ENCODE measurements at regions not wholly inside any gene's neighbourhood (a gene's known extent, or its start where the extent isn't known, plus 50 kb on each side); places are given as distances from the start of the nearest gene placed in this dataset.
"Not testable (repeated sequence)": the region's sequence is repeated elsewhere in the genome, so short reads cannot be mapped to it uniquely, and the experiment has no call there.

DNA sequence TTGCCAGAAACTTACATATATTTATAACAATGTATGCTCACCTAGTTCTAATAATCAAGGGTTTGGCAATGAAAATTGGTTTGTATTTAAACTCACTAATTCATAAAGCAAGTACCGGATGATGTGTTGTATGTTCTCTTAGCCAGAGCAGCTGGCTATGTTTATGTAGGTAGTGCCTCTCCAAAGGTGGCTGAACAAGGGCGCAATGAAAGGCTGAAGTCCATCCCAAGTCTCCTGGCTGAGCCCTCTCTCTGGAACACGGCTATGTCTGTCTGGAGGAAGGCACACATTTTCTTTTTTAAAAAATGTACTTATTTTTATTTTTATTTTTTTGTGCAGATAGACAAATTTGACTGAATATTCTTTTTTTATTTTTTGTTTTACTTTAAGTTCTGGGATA lies 141.2 kb upstream of the DAB2 start:
- no peak for DNase-seq
- ATAC-seq: peak; percentile 58
- intact Hi-C loops (cut with DNase I, micrococcal nuclease): no loop called here

DNA sequence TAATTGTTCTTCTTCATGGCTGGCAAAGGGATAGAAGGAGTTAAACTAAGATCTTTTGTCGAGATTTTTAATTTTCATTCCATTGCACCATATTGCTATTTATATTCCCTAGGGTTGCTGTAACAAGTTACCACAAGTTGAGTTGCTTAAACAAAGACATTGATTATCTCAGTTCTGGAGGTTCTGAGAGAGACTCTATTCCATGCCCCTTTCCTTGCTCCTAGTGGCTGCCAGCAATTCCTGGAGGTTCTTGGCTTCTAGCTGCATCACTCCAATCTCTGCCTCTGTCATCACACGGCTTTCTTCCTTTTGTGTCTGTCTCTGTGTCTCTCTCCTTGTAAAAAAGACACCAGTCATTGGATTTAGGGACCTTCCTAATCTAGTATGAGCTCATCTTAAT lies 136.6 kb upstream of the DAB2 start:
- intact Hi-C loops (cut with DNase I, micrococcal nuclease): no loop called here
- ATAC-seq: no peak
- no peak for DNase-seq

DNA sequence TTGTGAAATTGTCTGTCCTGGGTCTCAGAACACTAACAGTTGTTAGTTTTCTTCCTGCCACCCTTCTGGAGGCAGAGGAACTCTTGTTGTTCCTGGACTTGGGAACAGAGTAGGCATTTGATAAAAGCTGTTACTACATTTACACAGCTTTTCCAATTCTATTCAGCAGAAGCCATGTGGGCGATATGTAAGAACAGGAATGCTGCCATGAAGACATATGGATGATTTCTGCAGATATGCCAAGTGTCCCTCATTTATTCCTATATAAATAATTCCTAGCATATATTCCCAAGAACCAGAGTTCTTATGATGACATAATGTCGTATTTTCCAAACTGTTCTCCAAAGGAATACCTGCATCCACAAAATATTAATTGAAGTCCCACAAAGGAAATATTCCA lies 135.9 kb upstream of the DAB2 start:
- intact Hi-C loops (cut with DNase I, micrococcal nuclease): no loop called here
- DNase-seq (no peak), ATAC-seq (no peak)

DNA sequence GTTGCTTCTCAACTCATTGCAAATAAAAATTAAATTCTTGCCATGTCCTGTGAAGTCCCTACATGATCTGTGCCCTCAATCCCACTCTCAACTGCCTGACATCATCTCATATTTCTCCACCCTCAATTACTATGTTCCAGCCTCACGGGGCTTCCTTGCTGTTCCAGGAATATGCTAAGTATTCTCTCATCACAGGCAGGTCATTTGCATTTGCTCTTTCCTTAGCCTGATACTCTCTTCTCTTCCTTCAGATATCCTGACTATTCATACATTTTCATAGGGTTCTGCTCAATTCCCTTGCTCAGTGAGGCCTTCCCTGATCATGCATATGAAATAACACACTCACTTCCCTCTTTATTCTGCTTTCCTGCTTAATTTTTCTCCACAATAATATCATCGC lies 135.1 kb upstream of the DAB2 start:
- intact Hi-C loops (cut with DNase I, micrococcal nuclease): no loop called here
- ATAC-seq (no peak), DNase-seq (no peak)

DNA sequence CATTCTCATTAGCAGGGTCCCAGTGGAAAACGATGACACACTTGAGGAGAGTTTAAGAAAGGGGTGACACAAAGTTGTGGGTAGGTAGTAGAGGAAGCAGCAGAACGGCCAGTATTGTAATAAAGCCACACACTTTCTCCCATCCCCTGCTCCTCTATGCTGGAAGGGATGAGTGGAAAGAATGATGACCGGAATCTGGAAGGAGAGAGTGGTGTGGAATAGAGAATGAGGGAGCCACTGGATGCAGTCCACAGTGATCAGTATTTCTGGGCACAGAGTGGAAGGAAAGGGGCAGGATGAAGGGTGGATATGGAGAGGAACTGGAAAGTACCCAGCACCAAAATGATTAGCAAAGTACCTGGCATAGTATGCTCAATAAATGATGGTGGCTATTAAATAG lies 133.8 kb upstream of the DAB2 start:
- intact Hi-C loops (cut with DNase I, micrococcal nuclease): no loop called here
- DNase-seq (no peak), ATAC-seq (no peak)

DNA sequence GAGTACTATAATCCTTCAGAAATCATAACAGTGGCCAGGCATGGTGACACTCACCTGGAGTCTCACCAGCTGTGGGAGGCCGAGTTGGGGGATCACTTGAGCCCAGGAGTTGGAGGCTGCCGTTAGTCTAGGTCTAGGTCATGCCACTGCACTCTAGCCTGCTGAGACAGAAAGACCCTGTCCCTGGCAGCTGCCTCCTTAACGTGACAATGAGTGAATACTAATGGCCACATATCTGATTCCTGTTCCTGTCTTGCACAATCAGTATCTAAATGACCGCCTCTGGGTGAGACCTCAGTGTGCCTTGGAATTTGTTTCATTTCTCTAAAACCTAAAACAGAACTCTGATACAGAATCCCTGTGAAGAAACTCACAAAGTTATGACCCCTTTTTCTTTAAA lies 131.0 kb upstream of the DAB2 start:
- ATAC-seq (no peak), DNase-seq (no peak)
- intact Hi-C loops (cut with DNase I, micrococcal nuclease): no loop called here

DNA sequence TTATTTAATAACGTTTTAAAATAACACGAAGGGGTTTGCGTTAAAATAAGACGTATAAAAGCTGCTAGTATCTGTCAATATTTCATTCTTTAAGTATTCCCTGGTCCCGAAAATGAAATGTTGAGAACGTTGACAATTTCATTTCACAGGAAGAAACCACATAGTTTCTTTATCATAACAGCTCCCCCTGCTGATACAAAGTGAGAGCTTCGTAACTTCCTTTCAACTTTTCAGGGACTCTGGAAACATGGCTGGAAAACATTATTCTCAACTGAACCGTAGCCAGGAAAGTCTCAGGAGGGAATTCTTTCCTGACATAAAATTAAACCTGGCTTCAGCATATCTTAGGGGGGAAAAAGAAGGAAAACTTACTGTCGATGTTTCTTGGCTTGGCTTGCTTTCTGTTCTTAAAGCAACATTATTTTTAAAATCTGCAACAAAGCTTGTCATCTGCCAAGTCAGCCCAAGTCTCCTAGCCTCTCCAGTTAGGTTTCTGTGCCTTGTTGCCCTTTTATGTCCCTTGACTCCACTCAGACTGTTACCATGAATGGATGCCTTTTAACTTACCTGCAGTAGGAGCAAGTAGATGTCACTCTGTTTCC lies 122.9 kb upstream of the DAB2 start:
- intact Hi-C loops (cut with DNase I, micrococcal nuclease): loop anchor here (5.0 to 10.0 kb wide), 2 partner anchors 170 to 173 kb away; no protein-coding TSS in a partner anchor
- ATAC-seq: peak; percentile 80
- DNase-seq: no peak

DNA sequence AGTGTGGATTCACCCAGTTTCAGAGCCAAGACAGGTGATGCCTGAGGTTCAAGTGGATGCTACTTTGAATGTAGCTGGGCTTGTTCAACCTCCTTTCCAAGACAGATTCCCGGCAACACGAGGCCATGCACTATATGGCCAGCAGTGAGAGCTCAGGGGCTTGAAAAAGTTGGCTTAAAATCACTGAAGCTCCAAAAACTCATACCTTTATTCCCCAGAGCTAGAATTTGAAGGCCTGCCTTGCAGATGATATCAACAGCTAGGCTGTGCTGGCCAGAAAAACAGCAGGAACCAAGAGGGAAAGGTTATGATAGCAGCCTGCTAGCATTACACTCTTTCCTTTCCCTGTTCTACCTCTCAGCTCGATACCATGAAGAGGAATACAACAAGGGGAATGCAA lies 120.2 kb upstream of the DAB2 start:
- intact Hi-C loops (cut with DNase I, micrococcal nuclease): loop anchor here (5.0 to 10.0 kb wide), 2 partner anchors 168 to 170 kb away; no protein-coding TSS in a partner anchor
- DNase-seq: no peak
- ATAC-seq: no peak

DNA sequence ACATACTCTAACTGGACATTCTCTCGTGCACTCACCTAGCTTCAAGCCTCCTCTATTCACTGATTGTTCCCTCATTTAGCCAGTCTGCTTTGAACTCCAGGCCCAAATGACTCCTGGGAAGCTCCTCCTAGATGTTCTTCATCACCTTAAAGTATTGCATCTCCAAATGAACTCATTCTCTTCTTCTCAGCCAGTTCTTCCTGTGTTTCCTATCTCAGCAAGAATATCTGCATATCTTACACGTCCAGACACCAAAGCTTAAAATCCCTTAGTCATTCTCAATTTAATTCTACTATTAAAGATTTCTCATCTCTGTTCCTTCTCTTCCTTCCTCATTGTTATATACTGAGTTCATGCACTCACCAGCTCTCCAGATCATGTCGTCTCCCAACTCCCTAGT lies 118.6 kb upstream of the DAB2 start:
- intact Hi-C loops (cut with DNase I, micrococcal nuclease): loop anchor here in 1 of 2 donors (10.0 kb wide), 1 partner anchor 169 kb away; no protein-coding TSS in a partner anchor
- ATAC-seq (no peak), DNase-seq (no peak)

DNA sequence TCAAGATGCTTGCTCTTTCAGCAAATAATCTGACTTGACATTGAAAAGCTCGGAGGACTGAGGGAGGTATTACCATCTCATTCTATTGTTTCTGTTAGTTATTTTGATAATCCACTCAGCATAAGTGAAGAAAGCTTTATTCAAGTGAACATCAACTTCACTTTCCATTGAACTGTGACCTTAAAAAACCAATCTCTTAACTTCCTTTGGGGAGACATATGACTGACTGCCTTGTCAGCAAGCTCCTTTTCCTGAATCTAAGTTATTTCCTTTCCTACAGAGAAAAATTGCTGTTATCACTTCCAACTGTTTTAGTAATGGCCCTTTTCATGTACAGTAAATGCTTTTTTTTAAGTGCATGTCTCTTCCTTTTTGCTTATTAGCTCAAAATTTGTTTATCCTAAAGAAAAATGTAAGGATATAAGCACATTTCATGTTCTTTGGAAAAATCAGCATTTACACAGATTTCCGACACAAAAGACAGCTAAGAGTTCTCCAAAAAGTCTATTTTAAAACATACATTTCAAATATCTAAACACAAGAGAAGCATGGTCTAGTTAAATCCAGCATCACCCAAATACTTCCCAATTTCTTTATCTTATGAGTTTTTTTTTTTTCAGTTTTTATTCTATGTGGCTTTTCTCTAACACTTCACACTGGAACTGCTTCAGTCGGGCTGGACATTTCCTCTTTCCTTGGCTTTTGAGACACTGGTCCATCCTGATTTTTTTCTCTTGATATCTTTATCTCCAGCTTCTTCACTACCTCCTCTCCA lies 117.9 kb upstream of the DAB2 start:
- no peak for ATAC-seq
- intact Hi-C loops (cut with DNase I, micrococcal nuclease): loop anchor here in 1 of 2 donors (10.0 kb wide), 1 partner anchor 168 kb away; no protein-coding TSS in a partner anchor
- no peak for DNase-seq

DNA sequence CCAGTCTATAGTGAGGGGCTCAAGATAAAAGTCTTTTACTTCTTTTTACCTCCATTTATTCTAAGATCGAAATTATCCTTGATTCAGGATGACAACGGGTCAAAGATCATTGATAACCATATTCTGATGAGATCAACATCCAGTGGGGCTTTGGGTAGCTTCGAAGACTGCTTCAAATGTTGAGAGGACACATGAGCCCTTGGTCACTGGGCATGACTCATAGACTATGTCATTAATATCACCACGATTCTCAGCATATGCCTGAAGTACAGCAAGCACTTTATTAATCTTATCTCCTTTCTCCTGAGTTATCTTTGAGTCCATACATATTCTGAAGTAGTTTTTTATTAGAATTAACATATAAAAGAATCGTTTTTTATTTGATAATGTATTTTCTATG lies 117.1 kb upstream of the DAB2 start:
- DNase-seq: no peak

DNA sequence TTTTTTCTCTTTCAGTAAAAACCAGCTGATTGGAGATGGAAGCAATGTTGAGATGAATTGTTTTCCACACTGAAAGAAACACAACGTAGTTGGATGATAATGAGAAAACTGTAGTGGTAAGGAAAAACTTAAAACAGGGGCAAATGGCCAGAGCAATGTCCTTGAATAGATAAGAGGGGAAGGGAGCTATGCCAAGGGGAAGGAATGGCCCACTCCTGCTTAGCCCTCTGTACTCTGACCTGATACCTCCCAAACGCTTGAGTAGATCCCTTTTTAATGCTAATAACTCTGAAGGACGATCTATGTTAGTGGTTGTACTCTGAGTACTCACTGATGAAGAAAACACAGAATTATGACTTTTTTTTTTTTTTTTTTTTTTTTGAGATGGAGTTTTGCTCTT lies 114.7 kb upstream of the DAB2 start:
- ATAC-seq (no peak), DNase-seq (no peak)
- intact Hi-C loops (cut with DNase I, micrococcal nuclease): no loop called here

More for the DNA sequence above, 117.1 kb upstream of the DAB2 start:
- intact Hi-C loops (cut with DNase I, micrococcal nuclease): loop anchor here in 1 of 2 donors (10.0 kb wide), 1 partner anchor 167 kb away; no protein-coding TSS in a partner anchor
- ATAC-seq: no peak

DNA sequence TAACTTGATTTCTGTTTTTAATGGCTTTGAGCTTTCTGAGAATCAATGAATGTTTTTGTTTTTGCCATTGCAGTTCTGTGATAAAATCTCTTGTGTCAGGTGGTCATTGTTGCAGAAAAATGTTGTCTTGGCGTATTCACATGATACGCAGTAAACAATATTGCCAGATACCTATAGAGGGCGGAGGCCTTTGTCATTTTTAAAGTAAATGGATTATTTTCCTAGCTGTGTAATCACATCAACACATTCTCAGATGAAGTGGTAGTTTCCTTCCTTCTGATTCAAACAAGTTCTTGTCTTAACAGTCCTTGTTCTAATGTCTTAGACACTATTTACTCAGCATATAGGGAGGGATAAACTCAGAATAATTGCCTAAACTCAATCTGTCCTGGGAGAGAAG lies 109.9 kb upstream of the DAB2 start:
- intact Hi-C loops (cut with DNase I, micrococcal nuclease): no loop called here
- ATAC-seq: no peak
- no peak for DNase-seq

DNA sequence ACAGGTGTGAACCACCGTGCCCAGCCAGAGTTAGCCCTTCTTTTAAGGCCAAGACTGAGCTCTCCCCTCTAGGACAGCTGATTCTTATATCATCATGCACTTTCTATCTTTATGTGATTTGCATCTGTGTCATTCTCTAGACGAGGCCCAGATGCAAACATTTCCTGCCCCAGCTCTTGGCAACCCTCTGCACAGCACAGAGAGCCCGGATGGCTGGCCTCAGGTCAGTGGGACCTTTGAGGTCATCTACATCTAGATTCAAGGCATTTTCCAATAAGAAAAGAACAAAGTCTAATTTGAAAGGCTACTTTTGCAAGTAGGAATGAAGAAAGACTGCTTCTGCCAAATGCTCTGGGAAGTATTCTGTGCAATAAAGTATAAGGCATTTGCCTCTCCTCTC lies 109.0 kb upstream of the DAB2 start:
- intact Hi-C loops (cut with DNase I, micrococcal nuclease): no loop called here
- no peak for ATAC-seq
- no peak for DNase-seq

DNA sequence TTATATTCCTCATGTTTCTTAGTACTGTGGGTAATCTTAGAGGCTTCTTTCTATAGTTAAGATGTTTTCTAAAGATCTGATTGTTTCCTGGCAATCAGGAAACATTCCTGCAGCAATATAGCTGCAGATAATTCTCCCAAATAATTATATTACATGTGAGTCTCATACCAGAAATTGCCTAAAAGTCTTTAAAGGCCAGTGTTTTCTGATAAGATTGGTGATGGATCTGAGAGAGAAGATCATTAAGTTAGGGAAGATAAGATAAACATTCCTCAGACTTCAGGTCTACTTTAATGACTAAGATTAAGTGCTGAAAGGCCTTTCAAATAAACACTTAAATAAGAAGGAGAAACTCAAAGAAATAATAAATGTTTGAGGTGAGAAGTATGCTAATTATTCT lies 107.7 kb upstream of the DAB2 start:
- no peak for ATAC-seq
- intact Hi-C loops (cut with DNase I, micrococcal nuclease): no loop called here
- no peak for DNase-seq

DNA sequence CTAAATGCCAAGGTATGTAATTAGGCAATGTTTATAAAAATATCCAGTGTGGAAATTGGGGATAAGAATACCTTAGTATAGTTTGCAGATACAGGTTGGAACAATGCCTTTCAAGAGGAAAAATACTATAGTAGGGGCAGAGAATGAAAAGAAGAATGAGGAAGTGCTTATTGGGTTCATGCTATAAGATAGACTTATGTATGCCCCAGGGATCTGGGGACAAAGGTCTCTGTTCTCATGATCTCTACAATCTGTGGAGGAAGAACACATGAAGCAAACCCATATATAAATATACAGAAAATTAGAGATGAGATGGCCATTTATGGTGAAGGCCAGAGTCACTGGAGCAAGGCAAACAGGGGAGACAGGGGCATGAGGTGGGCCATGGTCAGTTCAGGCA lies 106.5 kb upstream of the DAB2 start:
- intact Hi-C loops (cut with DNase I, micrococcal nuclease): no loop called here
- DNase-seq: no peak
- peak; percentile 71 for ATAC-seq

DNA sequence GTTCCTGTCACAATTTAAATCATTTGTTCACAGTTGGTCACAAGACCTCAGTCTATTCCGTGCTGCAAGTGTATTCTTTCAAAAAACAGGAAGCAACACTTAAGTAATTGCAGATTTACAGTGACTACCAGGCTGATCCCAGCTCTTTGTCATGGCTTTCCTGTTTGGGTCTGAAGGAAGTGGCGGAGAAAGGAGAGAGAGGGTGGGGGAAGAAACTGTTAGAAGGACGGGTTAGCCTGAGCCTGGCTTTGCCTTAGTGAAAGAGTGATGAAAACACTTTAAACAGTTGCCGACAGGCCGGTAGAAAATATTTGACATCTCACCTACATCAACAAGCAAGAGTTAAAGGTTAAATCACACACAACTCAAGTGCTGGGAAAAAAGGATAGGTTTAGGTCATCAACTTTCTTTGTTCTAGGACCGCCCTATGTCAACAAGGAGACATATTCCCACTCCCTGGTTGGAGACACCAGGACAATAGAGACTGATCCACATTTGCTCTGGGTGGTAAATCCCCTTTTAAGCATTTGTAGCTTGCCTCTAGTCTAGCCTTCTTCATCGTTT lies 102.2 kb upstream of the DAB2 start:
- DNase-seq: peak in 1 of 2 donors; percentile 35
- ATAC-seq: peak; percentile 86
- intact Hi-C loops (cut with DNase I, micrococcal nuclease): no loop called here

DNA sequence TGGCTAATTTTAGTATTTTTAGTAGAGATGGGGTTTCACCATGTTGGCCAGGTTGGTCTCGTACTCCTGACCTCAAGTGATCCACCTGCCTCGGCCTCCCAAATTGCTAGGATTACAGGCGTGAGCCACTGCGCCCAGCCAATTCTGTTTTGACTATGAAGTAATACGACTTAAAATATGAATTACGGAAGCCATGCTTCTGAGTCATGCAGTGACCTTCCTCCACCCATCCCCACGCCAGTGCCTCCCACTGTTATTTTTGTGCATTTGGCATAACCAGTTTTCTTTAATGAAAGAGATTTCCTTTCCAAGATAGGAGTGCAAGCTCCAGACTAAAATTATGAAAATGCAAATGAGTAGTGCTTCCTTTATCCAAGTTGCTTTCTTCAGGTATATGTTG lies 101.0 kb upstream of the DAB2 start:
- intact Hi-C loops (cut with DNase I, micrococcal nuclease); DNase-seq; ATAC-seq: not testable (repeated sequence)

DNA sequence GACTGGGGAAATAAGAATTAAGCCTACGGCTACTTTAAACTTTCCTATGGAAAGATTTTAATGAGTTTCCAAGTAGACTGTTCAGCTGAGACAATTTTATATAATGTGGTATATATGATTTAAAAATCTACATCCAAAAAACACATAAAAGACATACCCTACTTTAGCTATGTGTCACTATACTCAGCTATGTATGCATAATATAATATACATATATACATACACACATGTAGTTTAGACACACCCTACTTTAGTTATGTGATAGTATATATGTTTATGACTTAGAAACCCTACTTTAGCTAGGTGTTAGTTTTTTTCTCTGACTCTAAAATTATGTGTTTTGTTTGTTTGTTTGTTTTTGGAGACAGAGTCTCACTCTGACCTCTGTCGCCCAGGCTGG lies 100.5 kb upstream of the DAB2 start:
- intact Hi-C loops (cut with DNase I, micrococcal nuclease): no loop called here
- DNase-seq (no peak), ATAC-seq (no peak)

DNA sequence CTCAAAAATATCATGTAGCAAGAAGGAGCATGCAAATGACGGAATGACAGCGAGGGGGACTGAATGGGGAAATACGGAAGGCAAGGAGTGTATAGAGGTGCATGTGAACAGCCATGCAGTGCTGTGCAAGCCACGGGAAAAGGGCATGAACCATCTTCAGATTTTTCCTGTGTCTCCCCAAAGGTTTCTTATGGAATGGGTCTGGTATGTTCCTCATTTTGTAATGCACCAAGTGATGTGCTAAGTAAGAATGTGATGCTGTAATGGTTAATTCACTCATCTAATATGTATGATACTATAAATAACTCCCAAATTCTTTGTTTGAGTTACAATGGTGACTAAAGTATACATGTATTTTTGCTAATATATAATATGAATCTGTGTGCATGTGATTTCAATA lies 99.0 kb upstream of the DAB2 start:
- no peak for ATAC-seq
- no peak for DNase-seq
- intact Hi-C loops (cut with DNase I, micrococcal nuclease): no loop called here

Data from left colon (tissue), 2 donors.